DMS 273 treated with DMSO at 0.1 percent for 48 hours (cell line): ENCODE measurements at regions not wholly inside any gene's neighbourhood (a gene's known extent, or its start where the extent isn't known, plus 50 kb on each side); places are given as distances from the start of the nearest gene placed in this dataset.
"Not testable (repeated sequence)": the region's sequence is repeated elsewhere in the genome, so short reads cannot be mapped to it uniquely, and the experiment has no call there.

Experiments used
- DNase-seq: peaks from one replicate; lab custom pipeline; 2025; lab: John Stamatoyannopoulos, UW

- DNase-seq = no peak
Observed at GRCh38 chr16:66206363-66206762, 160.1 kb upstream of the CDH5 start.

GRCh38 chr16:66205287-66206231 lies 160.9 kb upstream of the CDH5 start:
- DNase-seq = no peak

- no peak for DNase-seq
Observed at GRCh38 chr16:66204756-66205155, 161.7 kb upstream of the CDH5 start.

DNA sequence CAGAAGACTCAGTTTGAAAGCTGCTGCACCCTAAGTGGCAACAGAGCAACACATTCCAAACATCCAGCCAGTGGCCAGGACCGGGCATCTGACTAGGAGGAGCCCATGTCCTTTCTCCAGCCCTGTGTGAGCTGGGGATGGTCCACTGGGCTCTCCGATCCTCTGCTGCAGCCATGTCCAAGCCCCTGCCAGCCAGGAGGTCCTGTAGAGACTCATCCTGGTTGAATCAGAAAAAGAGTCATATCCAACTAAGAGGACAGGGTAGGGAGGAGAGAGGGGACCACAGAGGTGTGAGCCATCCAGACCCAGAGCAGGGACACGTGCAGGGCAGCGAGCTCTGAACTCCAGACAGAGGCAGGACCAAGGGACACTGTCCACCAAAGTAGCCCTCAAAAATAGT lies 163.0 kb upstream of the CDH5 start:
- DNase-seq = no peak

DNA sequence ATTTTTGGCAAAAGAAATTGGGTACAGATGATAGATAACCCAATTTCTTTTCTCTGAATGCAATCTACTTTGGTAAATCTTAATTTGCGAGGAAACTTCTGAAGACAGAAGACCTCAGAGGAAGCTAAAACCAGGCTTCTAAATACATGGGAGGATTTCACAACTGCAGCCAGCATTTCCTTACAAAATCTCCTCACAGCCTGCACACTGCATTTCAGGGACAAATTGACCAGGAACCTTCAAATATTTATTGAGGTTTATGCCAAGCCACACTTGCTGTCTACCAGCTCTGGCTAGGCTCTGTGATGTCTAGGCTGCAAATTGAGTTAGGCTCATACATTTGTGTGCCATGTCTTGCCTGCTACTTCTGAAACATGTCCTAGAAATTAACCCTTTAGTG lies 167.3 kb upstream of the CDH5 start:
- no peak for DNase-seq

DNA sequence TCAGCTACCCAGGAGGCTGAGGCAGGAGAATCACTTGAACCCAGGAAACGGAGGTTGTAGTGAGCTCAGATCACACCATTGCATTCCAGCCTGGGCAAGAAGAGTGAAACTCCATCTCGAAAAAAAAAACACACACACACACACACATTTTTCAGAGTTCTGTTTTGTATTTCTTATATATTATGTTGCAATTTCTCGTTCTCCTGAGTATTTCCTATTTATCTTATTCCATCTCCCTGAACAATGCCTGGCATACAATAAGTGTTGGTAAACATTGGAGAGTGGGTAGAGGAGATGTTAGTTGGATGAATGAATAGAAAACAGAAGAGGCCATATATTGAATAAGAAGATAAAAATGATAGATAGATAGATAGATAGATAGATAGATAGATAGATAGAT lies 167.8 kb upstream of the CDH5 start:
- no peak for DNase-seq

GRCh38 chr16:66197668-66198278 lies 168.7 kb upstream of the CDH5 start:
- DNase-seq = no peak

DNA sequence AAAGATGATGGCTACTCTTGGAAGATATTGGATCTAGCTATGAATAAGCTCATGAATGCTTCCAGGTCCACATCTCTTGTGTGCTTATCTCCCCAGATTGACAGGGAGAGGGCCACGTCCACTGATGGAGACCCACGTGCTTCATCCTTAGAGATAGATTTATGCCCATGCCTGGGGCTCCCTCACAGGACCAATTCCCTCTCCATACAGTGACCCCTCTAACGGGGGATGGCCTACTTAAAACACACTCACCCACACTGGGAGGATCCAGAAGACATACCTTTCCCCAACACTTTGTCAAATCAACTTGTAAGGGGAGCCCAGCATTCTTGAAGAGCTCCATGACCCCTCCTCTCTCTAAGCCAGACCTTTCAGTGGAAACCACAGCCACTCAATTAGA lies 169.7 kb upstream of the CDH5 start:
- no peak for DNase-seq

DNA sequence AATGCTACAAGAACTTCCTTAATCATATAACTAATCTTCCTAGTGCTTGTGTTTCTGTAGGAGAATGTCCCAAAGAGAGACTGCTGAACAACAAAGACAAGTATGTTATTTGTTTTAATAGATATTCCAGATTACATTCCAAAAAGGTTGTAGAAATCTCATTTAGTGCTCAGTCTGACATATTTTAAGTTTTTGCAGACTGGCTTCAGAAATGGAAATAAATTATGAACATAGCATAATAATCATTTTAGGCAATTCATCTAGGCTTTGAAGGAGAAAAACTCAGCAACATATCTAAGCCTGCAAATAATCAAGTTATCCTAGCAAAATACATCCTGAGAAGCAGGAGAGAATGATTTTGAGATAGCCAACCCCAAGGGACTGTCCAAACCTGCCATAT lies 171.6 kb upstream of the CDH5 start:
- DNase-seq = no peak

GRCh38 chr16:66193543-66194229 lies 172.8 kb upstream of the CDH5 start:
- DNase-seq = no peak

DNA sequence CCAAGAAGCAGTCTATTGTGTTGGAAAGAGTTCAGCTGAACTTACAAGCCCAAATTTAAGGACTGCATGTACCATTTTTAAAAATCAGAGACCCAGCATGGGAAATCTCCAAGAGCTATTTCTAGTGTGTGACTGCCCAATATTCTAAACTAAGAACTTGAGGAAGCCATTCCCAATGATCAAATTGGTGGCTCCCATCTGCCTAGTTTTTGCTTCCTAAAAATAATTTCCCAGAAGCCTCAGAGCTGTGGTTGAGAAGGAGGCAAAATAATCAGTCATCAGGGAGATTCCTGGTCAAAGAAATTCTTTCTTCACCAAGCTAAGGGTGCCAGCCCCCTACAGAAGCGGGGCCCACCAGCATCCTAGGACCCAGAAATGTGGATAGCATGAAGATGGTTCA lies 176.1 kb upstream of the CDH5 start:
- no peak for DNase-seq

DNA sequence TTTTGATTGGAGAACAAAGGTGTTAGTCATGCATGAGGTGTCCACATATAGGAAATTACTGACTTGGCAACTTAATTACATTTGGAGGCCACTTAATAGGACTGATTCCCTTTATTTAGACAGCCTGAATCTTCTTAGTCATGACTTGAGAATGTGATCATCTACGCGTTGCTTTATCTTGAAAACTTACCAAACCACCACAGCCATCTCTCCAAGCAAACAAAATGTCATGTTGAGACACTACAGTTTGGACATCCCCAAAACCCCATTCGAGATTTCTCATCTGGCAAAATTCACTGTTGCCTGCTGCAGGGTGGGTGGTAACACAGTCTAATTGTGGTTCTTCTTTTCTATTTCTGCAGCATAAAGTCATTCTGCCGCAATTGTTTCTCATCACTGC lies 176.5 kb upstream of the CDH5 start:
- DNase-seq = no peak

- DNase-seq = no peak
Observed at GRCh38 chr16:66188917-66189725, 177.4 kb upstream of the CDH5 start.

GRCh38 chr16:66186251-66186785 lies 180.2 kb upstream of the CDH5 start:
- no peak for DNase-seq

DNA sequence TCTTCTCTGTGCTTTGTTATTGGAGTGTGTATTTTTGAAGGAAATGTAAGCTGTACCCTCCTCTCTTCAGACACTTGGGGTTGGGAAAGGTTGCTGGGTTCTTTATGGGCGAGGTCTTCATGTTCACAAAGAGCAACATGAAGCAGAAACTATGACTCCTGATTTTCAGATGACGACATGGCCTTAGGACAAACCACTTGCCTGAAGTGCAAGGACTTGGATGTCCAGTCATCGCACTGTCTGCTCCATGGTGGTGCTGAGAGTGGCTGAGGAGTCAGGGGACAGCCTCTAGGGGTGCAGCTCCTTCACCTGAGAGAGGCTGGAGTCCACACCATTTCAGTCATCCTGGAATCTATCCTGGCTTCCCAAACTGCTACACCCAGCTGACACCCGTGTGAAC lies 183.9 kb upstream of the CDH5 start:
- no peak for DNase-seq

DNA sequence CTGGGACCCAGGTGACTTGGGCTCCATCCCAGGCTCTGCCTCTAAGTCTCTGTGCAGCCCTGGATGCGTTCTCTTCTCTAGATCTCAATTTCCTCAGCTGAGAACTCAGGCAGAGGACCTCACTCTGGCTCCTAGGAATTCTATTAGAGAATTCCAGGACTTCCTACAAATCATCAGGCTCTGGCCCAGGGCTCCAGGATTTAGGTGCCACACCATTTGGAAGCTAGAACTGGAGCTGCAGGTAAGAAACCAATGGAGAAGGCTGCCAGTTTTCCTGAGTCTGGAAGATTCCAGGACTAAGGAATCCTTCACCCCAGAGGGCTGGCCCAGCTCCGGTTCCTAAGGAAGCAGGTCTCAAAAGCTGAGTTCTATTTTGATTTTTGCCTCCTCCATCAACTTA lies 189.8 kb upstream of the CDH5 start:
- DNase-seq = no peak

- no peak for DNase-seq
Observed at GRCh38 chr16:66176111-66176510, 190.4 kb upstream of the CDH5 start.

DNA sequence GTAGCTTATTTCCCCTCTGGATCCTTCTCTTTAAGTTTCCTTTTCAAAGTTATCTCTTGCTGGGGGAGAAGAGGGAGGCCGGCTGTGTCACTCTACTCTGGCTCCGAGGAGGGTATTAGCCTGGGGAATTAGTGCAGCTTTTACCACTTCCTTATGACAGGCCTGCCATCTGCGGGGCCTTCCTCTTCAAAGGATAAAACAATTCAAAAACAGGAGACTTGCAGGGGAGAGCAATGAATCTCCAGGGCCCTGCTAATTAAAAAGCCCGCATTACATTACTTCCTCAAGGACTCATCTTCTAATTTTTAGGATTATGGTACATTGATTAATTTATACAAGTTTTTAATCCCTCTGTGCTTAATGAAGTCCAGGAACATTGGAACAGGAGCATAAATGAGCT lies 190.9 kb upstream of the CDH5 start:
- DNase-seq = no peak

DNA sequence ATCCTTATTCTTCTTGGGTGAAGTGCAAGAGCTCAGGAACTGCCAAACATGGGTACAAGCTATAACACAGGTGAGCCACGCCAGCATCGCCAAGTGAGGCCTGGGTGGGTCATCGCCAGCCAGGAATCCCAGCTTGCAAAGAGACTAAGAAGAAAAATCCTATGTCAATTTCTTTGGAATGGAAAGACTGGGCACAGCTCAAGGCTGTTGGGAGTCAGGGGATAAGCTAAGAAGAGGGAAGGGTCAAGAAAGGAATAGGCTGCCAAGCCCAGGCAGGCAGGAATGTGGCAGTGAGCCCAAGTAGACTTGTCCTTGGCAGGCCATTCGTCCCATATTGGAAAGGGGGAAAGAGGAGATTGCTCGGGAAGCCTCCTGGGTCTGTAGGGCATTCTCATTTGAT lies 191.4 kb upstream of the CDH5 start:
- no peak for DNase-seq

GRCh38 chr16:66173796-66174195 lies 192.7 kb upstream of the CDH5 start:
- DNase-seq = not testable (repeated sequence)

GRCh38 chr16:66173181-66173580 lies 193.3 kb upstream of the CDH5 start:
- not testable (repeated sequence) for DNase-seq

DNA sequence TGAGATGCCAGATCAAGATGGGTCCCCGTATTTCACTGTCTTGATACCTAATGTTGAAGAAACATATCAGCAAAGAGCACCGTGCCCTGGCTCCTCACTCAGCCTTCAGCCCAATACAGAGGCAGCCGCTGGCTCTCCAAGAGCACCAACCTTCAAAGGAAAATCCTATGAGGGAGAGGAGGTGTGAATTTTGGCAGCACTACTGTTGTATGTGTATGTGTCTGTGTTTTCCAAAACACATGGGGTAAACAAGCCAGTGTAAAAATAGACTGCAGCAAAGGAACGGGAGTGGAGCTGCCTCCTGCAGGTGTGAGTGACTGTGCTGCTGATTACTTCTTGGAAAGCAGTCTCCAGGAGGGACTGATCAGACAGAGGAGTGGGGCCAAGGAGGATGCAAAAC lies 194.0 kb upstream of the CDH5 start:
- no peak for DNase-seq
